GM12878 (cell line): ENCODE measurements at regions not wholly inside any gene's neighbourhood (a gene's known extent, or its start where the extent isn't known, plus 50 kb on each side); places are given as distances from the start of the nearest gene placed in this dataset.

ENCODE experiments used
- ATAC-seq: fragments of 200-7000 bp; cut with Tn5 transposase; 3 replicates; pipeline ENCODE4 v1.9.1; 2020; ENCODE audit warnings: mild to moderate bottlenecking, moderate library complexity
- BruUV-seq: library from RNA; stranded (reverse); fragments of 400-500 nt; replicated peaks from 2 replicates; lab custom pipeline; 2021; lab: Mats Ljungman, UMichigan
- CTCF ChIA-PET: fragments of 300-600 bp; sonication (Branson Sonifier 250); formaldehyde crosslinking; extraction: SDS; loops from one replicate; lab custom pipeline; 2021; ENCODE audit warnings: inconsistent platforms; lab: Yijun Ruan, JAX
- POLR2A ChIA-PET: fragments of 350-600 bp; formaldehyde crosslinking; extraction: SDS; loops from one replicate; lab custom pipeline; 2021; ENCODE audit warnings: inconsistent platforms; lab: Charles Lee
- RAD21 ChIA-PET: fragments of 300-600 bp; sonication (Branson Sonifier 250); formaldehyde crosslinking; loops from one replicate; lab custom pipeline; 2023; ENCODE audit warnings: antibody characterized with exemption; ENCODE audit not compliant: unreplicated experiment; lab: Charles Lee
- SMC1A ChIA-PET: fragments of 300-600 bp; sonication (Branson Sonifier 250); formaldehyde crosslinking; loops from one replicate; lab custom pipeline; 2023; ENCODE audit not compliant: unreplicated experiment, uncharacterized antibody; lab: Charles Lee
- DNase-seq: peaks from one replicate; pipeline ENCODE4 v3.0.0-alpha.2; 2011; ENCODE audit warnings: low read depth, low spot score
- FAIRE-seq: peaks from 3 replicates; lab custom pipeline; 2011; peaks lifted over from hg19 to GRCh38; lab: Jason Lieb, UNC
- H2AFZ ChIP-seq: 2 replicates; pipeline ENCODE4 v1.6.0; 2011; ENCODE audit warnings: low read depth, low read length, control low read depth; ENCODE audit not compliant: control insufficient read depth
- H3K27ac ChIP-seq: 2 replicates; pipeline ENCODE4 v1.5.1; 2011; ENCODE audit warnings: control low read depth; ENCODE audit not compliant: control insufficient read depth, insufficient read depth
- H3K27me3 ChIP-seq, 2 experiments: replicated peaks in 1 of 2; 2 replicates each; pipeline versions ENCODE4 v1.6.0 to v1.6.1; 2011; ENCODE audit warnings: low read length in 1 of 2; ENCODE audit not compliant: control insufficient read depth in 2 of 2, insufficient read depth in 2 of 2
- H3K36me3 ChIP-seq, 2 experiments: 2 replicates each; pipeline ENCODE4 v1.5.1; 2011; ENCODE audit warnings: low read length in 1 of 2; ENCODE audit not compliant: control insufficient read depth in 2 of 2, insufficient read depth in 2 of 2
- H3K4me1 ChIP-seq: 2 replicates; pipeline ENCODE4 v1.6.1; 2011; ENCODE audit warnings: mild to moderate bottlenecking, low read length, moderate library complexity, mixed read lengths; ENCODE audit not compliant: control insufficient read depth, insufficient read depth
- H3K4me2 ChIP-seq: 2 replicates; pipeline ENCODE4 v1.6.0; 2011; ENCODE audit warnings: control low read depth; ENCODE audit not compliant: control insufficient read depth, insufficient read depth
- H3K4me3 ChIP-seq: fragments of 200-600 bp; sonication (generic); 2 replicates; pipeline ENCODE4 v1.5.1; 2016
- H3K79me2 ChIP-seq: 2 replicates; pipeline ENCODE4 v1.6.0; 2011; ENCODE audit warnings: low read length; ENCODE audit not compliant: control insufficient read depth, insufficient read depth
- H3K9ac ChIP-seq: 2 replicates; pipeline ENCODE4 v1.8.0; 2011; ENCODE audit warnings: low read length, control low read depth, mixed read lengths; ENCODE audit not compliant: control insufficient read depth, insufficient read depth
- H3K9me3 ChIP-seq: replicated peaks from 3 replicates; pipeline ENCODE4 v1.5.1; 2011; ENCODE audit warnings: mild to moderate bottlenecking, low read length; ENCODE audit not compliant: control insufficient read depth, insufficient read depth
- H4K20me1 ChIP-seq: 2 replicates; pipeline ENCODE4 v1.6.0; 2011; ENCODE audit not compliant: control insufficient read depth, insufficient read depth
- ASH2L ChIP-seq: fragments of 300-600, 200-600 bp; sonication (generic); IDR thresholded peaks from 2 replicates; pipeline ENCODE4 v1.6.1; 2017; ENCODE audit warnings: low read depth, mild to moderate bottlenecking, borderline replicate concordance
- CBFB ChIP-seq: IDR thresholded peaks from 2 replicates; pipeline ENCODE4 v1.6.1; 2016; ENCODE audit warnings: antibody characterized with exemption, low read depth
- CREM ChIP-seq: IDR thresholded peaks from 2 replicates; pipeline ENCODE4 v1.6.1; 2014; ENCODE audit warnings: antibody characterized with exemption, low read depth
- ETV6 ChIP-seq, 2 experiments: fragments of 450-650 bp in 1 of 2; IDR thresholded peaks in 1 of 2; conservative IDR thresholded peaks in 1 of 2; 2 replicates each; pipeline ENCODE4 v1.6.1; 2014; ENCODE audit warnings: antibody characterized with exemption in 1 of 2, borderline replicate concordance in 1 of 2, low read depth in 1 of 2, mild to moderate bottlenecking in 1 of 2, moderate library complexity in 1 of 2
- FOXM1 ChIP-seq: IDR thresholded peaks from 2 replicates; pipeline ENCODE4 v1.6.1; 2012; ENCODE audit warnings: low read depth, mild to moderate bottlenecking, inconsistent platforms, low read length, moderate library complexity
- JUND ChIP-seq: IDR thresholded peaks from 2 replicates; pipeline ENCODE4 v1.6.1; 2012; ENCODE audit warnings: low read depth, mild to moderate bottlenecking, low read length, improper control_type of control experiment, moderate library complexity
- MEF2A ChIP-seq: IDR thresholded peaks from 2 replicates; pipeline ENCODE4 v1.6.1; 2011; ENCODE audit warnings: low read depth, mild to moderate bottlenecking, low read length, moderate library complexity; ENCODE audit not compliant: insufficient read depth
- MTA3 ChIP-seq: IDR thresholded peaks from 2 replicates; pipeline ENCODE4 v1.6.1; 2012; ENCODE audit warnings: low read length, inconsistent platforms, borderline replicate concordance
- MXI1 ChIP-seq: fragments of 150-350 bp; IDR thresholded peaks from 2 replicates; pipeline ENCODE4 v1.6.1; 2011; ENCODE audit warnings: low read depth, mild to moderate bottlenecking, inconsistent platforms, low read length, improper control_type of control experiment
- NR2C2 ChIP-seq: IDR thresholded peaks from 2 replicates; pipeline ENCODE4 v1.6.1; 2011; ENCODE audit warnings: borderline replicate concordance, low read depth; ENCODE audit not compliant: control insufficient read depth, insufficient read length
- POU2F2 ChIP-seq: IDR thresholded peaks from 3 replicates; pipeline ENCODE4 v1.6.1; 2011; ENCODE audit warnings: low read depth, mild to moderate bottlenecking, low read length, borderline replicate concordance
- RAD21 ChIP-seq: IDR thresholded peaks from 2 replicates; pipeline ENCODE4 v1.6.1; 2011; ENCODE audit warnings: mild to moderate bottlenecking, low read depth, low read length, moderate library complexity; ENCODE audit not compliant: insufficient read depth
- RAD51 ChIP-seq: fragments of 450-650 bp; IDR thresholded peaks from 2 replicates; pipeline ENCODE4 v1.6.1; 2016; ENCODE audit warnings: moderate library complexity, mild to moderate bottlenecking, inconsistent platforms
- REST ChIP-seq: IDR thresholded peaks from 2 replicates; pipeline ENCODE4 v1.6.1; 2012; ENCODE audit warnings: mild to moderate bottlenecking, low read depth, low read length
- SMC3 ChIP-seq: IDR thresholded peaks from 2 replicates; pipeline ENCODE4 v1.6.1; 2011; ENCODE audit warnings: low read length, improper control_type of control experiment, borderline replicate concordance
- SUPT20H ChIP-seq: IDR thresholded peaks from 2 replicates; pipeline ENCODE4 v1.6.1; 2011; ENCODE audit warnings: low read depth, mild to moderate bottlenecking, low read length, moderate library complexity, borderline replicate concordance; ENCODE audit not compliant: control insufficient read depth
- ZNF207 ChIP-seq: fragments of 450-650 bp; IDR thresholded peaks from 2 replicates; pipeline ENCODE4 v1.6.1; 2014; ENCODE audit warnings: antibody characterized with exemption, mild to moderate bottlenecking, borderline replicate concordance
- WGBS: methylation state at CpG from one replicate; pipeline ENCODE4 v1.1.6; 2016; ENCODE audit warnings: low lambda C conversion rate; ENCODE audit not compliant: insufficient replicate concordance, insufficient coverage; ENCODE audit errors: missing lambda C conversion rate; 5-methylcytosine and 5-hydroxymethylcytosine counted together
- in situ Hi-C: fragments of 300-500 bp; cut with MboI; formaldehyde crosslinking; loops from 9 replicates; pipeline ENCODE4 v1.14.3; 2018; ENCODE audit warnings: mixed read lengths
- intact Hi-C: fragments of 100-400 bp; cut with micrococcal nuclease; formaldehyde crosslinking; loops from one replicate; pipeline ENCODE4 v1.14.2; 2022; ENCODE audit not compliant: unreplicated experiment
- TF ChIP-seq, protein P1 (sequence below), 3 experiments: IDR thresholded peaks in 2 of 3; conservative IDR thresholded peaks in 1 of 3; 2 replicates each; pipeline ENCODE4 v1.5.1; 2011; ENCODE audit warnings: low read depth in 3 of 3, low read length in 3 of 3, mild to moderate bottlenecking in 3 of 3, control low read depth in 2 of 3, moderate library complexity in 2 of 3, inconsistent platforms in 1 of 3, mixed read lengths in 1 of 3; ENCODE audit not compliant: control insufficient read depth in 2 of 3, insufficient read depth in 1 of 3; ENCODE audit errors: extremely low read depth in 1 of 3

- no peak for FAIRE-seq
- Histone ChIP-seq H3K9me3 (no peaks in the 10 kb centered on the region; the same call in 2 of the 3 replicates), H3K4me3 (no peak overlapping the region), H3K4me1 (no peaks in the 10 kb centered on the region), H4K20me1 (no peaks in the 10 kb centered on the region), H3K9ac (no peak overlapping the region), H3K27me3 (no peaks in the 10 kb centered on the region), H2AFZ (no peak overlapping the region), H3K27ac (no peak overlapping the region), H3K4me2 (no peak overlapping the region), H3K36me3 (no peaks in the 10 kb centered on the region), H3K79me2 (no peaks in the 10 kb centered on the region)
- ChIA-PET SMC1A (interaction anchor here (1.0 to 1.6 kb wide), 4 partner anchors 10 to 20 kb away, joined by 3 to 6 read pairs (median 4); no protein-coding TSS in a partner anchor), POLR2A (no interaction called here), CTCF (interaction anchor here (1.4 kb wide), 1 partner anchor 12 kb away, joined by 4 read pairs; no protein-coding TSS in a partner anchor), RAD21 (no interaction called here)
- intact Hi-C loops: no loop called here
- in situ Hi-C loops: no loop called here
- DNase-seq: no peak
- 2% methylated on average over 3 of the region's 3 CpGs for WGBS
- no TSS peak for BruUV-seq
- ATAC-seq: no peak
- TF ChIP-seq RAD51 (no peak), SUPT20H (no peak), MXI1 (no peak), ASH2L (no peak), REST (no peak), MTA3 (no peak), RAD21 (no peak), JUND (no peak), NR2C2 (no peak), FOXM1 (no peak), ZNF207 (no peak), ETV6 (conservative IDR thresholded peaks at IDR 0.05 in 1 of 2, IDR thresholded peaks at IDR 0.05 in 1 of 2; ENCODE audit: borderline replicate concordance in 1 of 2, low read depth in 1 of 2) (no peak), MEF2A (no peak), CBFB (no peak), CREM (no peak), SMC3 (no peak), POU2F2 (no peak)
- TF ChIP-seq, protein P1, sequence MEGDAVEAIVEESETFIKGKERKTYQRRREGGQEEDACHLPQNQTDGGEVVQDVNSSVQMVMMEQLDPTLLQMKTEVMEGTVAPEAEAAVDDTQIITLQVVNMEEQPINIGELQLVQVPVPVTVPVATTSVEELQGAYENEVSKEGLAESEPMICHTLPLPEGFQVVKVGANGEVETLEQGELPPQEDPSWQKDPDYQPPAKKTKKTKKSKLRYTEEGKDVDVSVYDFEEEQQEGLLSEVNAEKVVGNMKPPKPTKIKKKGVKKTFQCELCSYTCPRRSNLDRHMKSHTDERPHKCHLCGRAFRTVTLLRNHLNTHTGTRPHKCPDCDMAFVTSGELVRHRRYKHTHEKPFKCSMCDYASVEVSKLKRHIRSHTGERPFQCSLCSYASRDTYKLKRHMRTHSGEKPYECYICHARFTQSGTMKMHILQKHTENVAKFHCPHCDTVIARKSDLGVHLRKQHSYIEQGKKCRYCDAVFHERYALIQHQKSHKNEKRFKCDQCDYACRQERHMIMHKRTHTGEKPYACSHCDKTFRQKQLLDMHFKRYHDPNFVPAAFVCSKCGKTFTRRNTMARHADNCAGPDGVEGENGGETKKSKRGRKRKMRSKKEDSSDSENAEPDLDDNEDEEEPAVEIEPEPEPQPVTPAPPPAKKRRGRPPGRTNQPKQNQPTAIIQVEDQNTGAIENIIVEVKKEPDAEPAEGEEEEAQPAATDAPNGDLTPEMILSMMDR (IDR thresholded peaks at IDR 0.05 in 2 of 3, conservative IDR thresholded peaks at IDR 0.05 in 1 of 3; ENCODE audit: control insufficient read depth in 2 of 3, extremely low read depth in 1 of 3, insufficient read depth in 1 of 3, low read depth in 3 of 3, low read length in 3 of 3): no peak
Observed at GRCh38 chr22:47853750-47854149, 1091.3 kb downstream of the TBC1D22A start.
